GM12878 (cell line): ENCODE measurements at regions not wholly inside any gene's neighbourhood (a gene's known extent, or its start where the extent isn't known, plus 50 kb on each side); places are given as distances from the start of the nearest gene placed in this dataset.

Experiments used
- ASH2L ChIP-seq: fragments of 300-600, 200-600 bp; sonication (generic); IDR thresholded peaks from 2 replicates; pipeline ENCODE4 v1.6.1; 2017; ENCODE audit warnings: low read depth, mild to moderate bottlenecking, borderline replicate concordance
- ATF7 ChIP-seq: fragments of 450-650 bp; IDR thresholded peaks from 2 replicates; pipeline ENCODE4 v1.6.1; 2016; ENCODE audit warnings: low read depth, mild to moderate bottlenecking
- DPF2 ChIP-seq: fragments of 450-650 bp; IDR thresholded peaks from 2 replicates; pipeline ENCODE4 v1.6.1; 2017; ENCODE audit warnings: mild to moderate bottlenecking
- ETV6 ChIP-seq, 2 experiments: fragments of 450-650 bp in 1 of 2; IDR thresholded peaks in 1 of 2; conservative IDR thresholded peaks in 1 of 2; 2 replicates each; pipeline ENCODE4 v1.6.1; 2014; ENCODE audit warnings: antibody characterized with exemption in 1 of 2, borderline replicate concordance in 1 of 2, low read depth in 1 of 2, mild to moderate bottlenecking in 1 of 2, moderate library complexity in 1 of 2
- MXI1 ChIP-seq: fragments of 150-350 bp; IDR thresholded peaks from 2 replicates; pipeline ENCODE4 v1.6.1; 2011; ENCODE audit warnings: low read depth, mild to moderate bottlenecking, inconsistent platforms, low read length, improper control_type of control experiment
- NFYB ChIP-seq: IDR thresholded peaks from 2 replicates; pipeline ENCODE4 v1.6.1; 2011; ENCODE audit warnings: low read depth, mild to moderate bottlenecking, low read length, improper control_type of control experiment, moderate library complexity; ENCODE audit not compliant: insufficient read depth
- POLR2A ChIP-seq: IDR thresholded peaks from 2 replicates; pipeline ENCODE4 v1.6.1; 2011; ENCODE audit warnings: low read depth, mild to moderate bottlenecking, low read length
- RB1 ChIP-seq: fragments of 450-650 bp; formaldehyde crosslinking; IDR thresholded peaks from 2 replicates; pipeline ENCODE4 v1.6.1; 2017; ENCODE audit warnings: mild to moderate bottlenecking, borderline replicate concordance
- YY1 ChIP-seq: IDR thresholded peaks from 2 replicates; pipeline ENCODE4 v1.6.1; 2011; ENCODE audit warnings: low read depth, mild to moderate bottlenecking, low read length
- ZNF274 ChIP-seq: IDR thresholded peaks from one replicate; pipeline ENCODE4 v1.8.0; 2011; ENCODE audit not compliant: insufficient read length, insufficient read depth
- TF ChIP-seq, protein P1 (sequence below), 3 experiments: IDR thresholded peaks in 2 of 3; conservative IDR thresholded peaks in 1 of 3; 2 replicates each; pipeline ENCODE4 v1.5.1; 2011; ENCODE audit warnings: low read depth in 3 of 3, low read length in 3 of 3, mild to moderate bottlenecking in 3 of 3, control low read depth in 2 of 3, moderate library complexity in 2 of 3, inconsistent platforms in 1 of 3, mixed read lengths in 1 of 3; ENCODE audit not compliant: control insufficient read depth in 2 of 3, insufficient read depth in 1 of 3; ENCODE audit errors: extremely low read depth in 1 of 3

- TF ChIP-seq, protein P1, sequence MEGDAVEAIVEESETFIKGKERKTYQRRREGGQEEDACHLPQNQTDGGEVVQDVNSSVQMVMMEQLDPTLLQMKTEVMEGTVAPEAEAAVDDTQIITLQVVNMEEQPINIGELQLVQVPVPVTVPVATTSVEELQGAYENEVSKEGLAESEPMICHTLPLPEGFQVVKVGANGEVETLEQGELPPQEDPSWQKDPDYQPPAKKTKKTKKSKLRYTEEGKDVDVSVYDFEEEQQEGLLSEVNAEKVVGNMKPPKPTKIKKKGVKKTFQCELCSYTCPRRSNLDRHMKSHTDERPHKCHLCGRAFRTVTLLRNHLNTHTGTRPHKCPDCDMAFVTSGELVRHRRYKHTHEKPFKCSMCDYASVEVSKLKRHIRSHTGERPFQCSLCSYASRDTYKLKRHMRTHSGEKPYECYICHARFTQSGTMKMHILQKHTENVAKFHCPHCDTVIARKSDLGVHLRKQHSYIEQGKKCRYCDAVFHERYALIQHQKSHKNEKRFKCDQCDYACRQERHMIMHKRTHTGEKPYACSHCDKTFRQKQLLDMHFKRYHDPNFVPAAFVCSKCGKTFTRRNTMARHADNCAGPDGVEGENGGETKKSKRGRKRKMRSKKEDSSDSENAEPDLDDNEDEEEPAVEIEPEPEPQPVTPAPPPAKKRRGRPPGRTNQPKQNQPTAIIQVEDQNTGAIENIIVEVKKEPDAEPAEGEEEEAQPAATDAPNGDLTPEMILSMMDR (IDR thresholded peaks at IDR 0.05 in 2 of 3, conservative IDR thresholded peaks at IDR 0.05 in 1 of 3; ENCODE audit: control insufficient read depth in 2 of 3, extremely low read depth in 1 of 3, insufficient read depth in 1 of 3, low read depth in 3 of 3, low read length in 3 of 3), result no peak
- no peak for TF ChIP-seq YY1
- TF ChIP-seq POLR2A, result no peak
- TF ChIP-seq ATF7, result no peak
- no peak for TF ChIP-seq NFYB
- no peak for TF ChIP-seq MXI1
- no peak for TF ChIP-seq ASH2L
- TF ChIP-seq DPF2, result no peak
- TF ChIP-seq RB1, result no peak
- TF ChIP-seq ZNF274, result no peak
- TF ChIP-seq ETV6 (conservative IDR thresholded peaks at IDR 0.05 in 1 of 2, IDR thresholded peaks at IDR 0.05 in 1 of 2; ENCODE audit: borderline replicate concordance in 1 of 2, low read depth in 1 of 2), result no peak
These were observed 72.7 kb downstream of the GPR85 start for GRCh38 chr7:113013761-113014449.
